Kidney epithelial cell (primary cell): ENCODE measurements at regions not wholly inside any gene's neighbourhood (a gene's known extent, or its start where the extent isn't known, plus 50 kb on each side); places are given as distances from the start of the nearest gene placed in this dataset.
"Not testable (repeated sequence)": the region's sequence is repeated elsewhere in the genome, so short reads cannot be mapped to it uniquely, and the experiment has no call there.

ENCODE experiments used
- DNase-seq: peaks from one replicate; pipeline ENCODE4 v3.0.0-alpha.2; 2010; ENCODE audit warnings: low read depth
- H3K27me3 ChIP-seq: 2 replicates; pipeline ENCODE4 v1.6.0; 2011; ENCODE audit warnings: low read length; ENCODE audit not compliant: control insufficient read depth, insufficient read depth
- H3K36me3 ChIP-seq: 2 replicates; pipeline ENCODE4 v1.5.1; 2011; ENCODE audit warnings: low read length; ENCODE audit not compliant: control insufficient read depth, insufficient read depth
- H3K4me3 ChIP-seq: 2 replicates; pipeline ENCODE4 v1.5.1; 2011; ENCODE audit warnings: low read depth, mild to moderate bottlenecking, control low read depth, low read length
- CTCF ChIP-seq: IDR thresholded peaks from 2 replicates; pipeline ENCODE4 v1.5.1; 2011; ENCODE audit warnings: mild to moderate bottlenecking, moderate library complexity, low read length, control low read depth, inconsistent platforms; ENCODE audit not compliant: insufficient read depth, poor library complexity, severe bottlenecking

- no peak for TF ChIP-seq CTCF
- no peak for DNase-seq
- Histone ChIP-seq H3K27me3 (no peaks in the 10 kb centered on the region), H3K4me3 (no peak overlapping the region), H3K36me3 (no peaks in the 10 kb centered on the region)
These were observed 548.1 kb upstream of the ADGRL2 start for GRCh38 chr1:81252471-81253151.

GRCh38 chr1:81250825-81251224, 549.9 kb upstream of the ADGRL2 start:
- not testable (repeated sequence) for H3K4me3 ChIP-seq, DNase-seq, H3K27me3 ChIP-seq, H3K36me3 ChIP-seq

GRCh38 chr1:81245084-81245715, 555.5 kb upstream of the ADGRL2 start:
- not testable (repeated sequence) for H3K36me3 ChIP-seq, H3K27me3 ChIP-seq, DNase-seq, H3K4me3 ChIP-seq

- not testable (repeated sequence) for H3K27me3 ChIP-seq, DNase-seq, H3K36me3 ChIP-seq, H3K4me3 ChIP-seq
These were observed 556.1 kb upstream of the ADGRL2 start for GRCh38 chr1:81244612-81245011.

- no peak for DNase-seq
- no peaks in the 10 kb centered on the region for H3K27me3 ChIP-seq
- no peak for TF ChIP-seq CTCF
- H3K36me3 ChIP-seq = no peaks in the 10 kb centered on the region
- no peak overlapping the region for H3K4me3 ChIP-seq
These were observed 558.6 kb upstream of the ADGRL2 start for GRCh38 chr1:81242103-81242502.

- no peak for TF ChIP-seq CTCF
- no peak for DNase-seq
- H3K36me3 ChIP-seq = no peaks in the 10 kb centered on the region
- no peaks in the 10 kb centered on the region for H3K27me3 ChIP-seq
- H3K4me3 ChIP-seq = peak overlapping the region; percentile 3
These were observed 562.6 kb upstream of the ADGRL2 start for GRCh38 chr1:81238129-81238528.

- Histone ChIP-seq H3K4me3 (peak overlapping the region; percentile 3), H3K27me3 (no peaks in the 10 kb centered on the region), H3K36me3 (no peaks in the 10 kb centered on the region)
- no peak for DNase-seq
- TF ChIP-seq CTCF = no peak
These were observed 563.2 kb upstream of the ADGRL2 start for GRCh38 chr1:81237473-81238089.
